Brain microvascular endothelial cell (primary cell): ENCODE measurements at regions not wholly inside any gene's neighbourhood (a gene's known extent, or its start where the extent isn't known, plus 50 kb on each side); places are given as distances from the start of the nearest gene placed in this dataset.

ENCODE experiments used
- DNase-seq: peaks from one replicate; pipeline ENCODE4 v3.0.0-alpha.2; 2020
- H3K27ac ChIP-seq: fragments of 250-450 bp; sonication (Bioruptor Pico); 2 replicates; pipeline ENCODE4 v1.5.1; 2020; ENCODE audit warnings: mild to moderate bottlenecking, moderate library complexity
- H3K27me3 ChIP-seq: fragments of 250-450 bp; sonication (Bioruptor Pico); replicated peaks from 2 replicates; pipeline ENCODE4 v1.5.1; 2020; ENCODE audit warnings: mild to moderate bottlenecking
- H3K36me3 ChIP-seq: fragments of 250-450 bp; sonication (Bioruptor Pico); replicated peaks from 2 replicates; pipeline ENCODE4 v1.5.1; 2020; ENCODE audit warnings: mild to moderate bottlenecking
- H3K4me3 ChIP-seq: 2 replicates; pipeline ENCODE4 v1.5.1; 2011; ENCODE audit warnings: low read depth, mild to moderate bottlenecking, control low read depth, low read length, moderate library complexity
- CTCF ChIP-seq: IDR thresholded peaks from 2 replicates; pipeline ENCODE4 v1.5.1; 2011; ENCODE audit warnings: low read depth, mild to moderate bottlenecking, moderate library complexity, low read length, control low read depth, inconsistent platforms; ENCODE audit errors: missing control alignments
- in situ Hi-C: cut with HindIII; loops from 2 replicates; pipeline ENCODE4 v1.10.0; 2017; ENCODE audit warnings: low sequenced_read_pairs, low pct_ligation_motif_present

GRCh38 chr2:193627187-193627926, 1432.6 kb upstream of the TMEFF2 start:
- Histone ChIP-seq H3K27me3 (no peaks in the 10 kb centered on the region), H3K36me3 (no peaks in the 10 kb centered on the region), H3K27ac (no peak overlapping the region), H3K4me3 (no peak overlapping the region)
- in situ Hi-C loops = no loop called here
- no peak for TF ChIP-seq CTCF
- DNase-seq = no peak

- Histone ChIP-seq H3K4me3 (no peak overlapping the region), H3K27ac (no peak overlapping the region), H3K27me3 (no peaks in the 10 kb centered on the region), H3K36me3 (no peaks in the 10 kb centered on the region)
- in situ Hi-C loops = no loop called here
- no peak for TF ChIP-seq CTCF
- DNase-seq = no peak
Observed at GRCh38 chr2:193608451-193608850, 1413.7 kb upstream of the TMEFF2 start.

- Histone ChIP-seq H3K4me3 (no peak overlapping the region), H3K36me3 (no peaks in the 10 kb centered on the region), H3K27ac (no peak overlapping the region), H3K27me3 (no peaks in the 10 kb centered on the region)
- no peak for TF ChIP-seq CTCF
- DNase-seq = no peak
- in situ Hi-C loops = no loop called here
Observed at GRCh38 chr2:193590831-193591230, 1396.1 kb upstream of the TMEFF2 start.

GRCh38 chr2:193584522-193584938, 1389.8 kb upstream of the TMEFF2 start:
- H3K27ac ChIP-seq = no peak overlapping the region
- DNase-seq = peak; percentile 11
- TF ChIP-seq CTCF = peak; percentile 72
- in situ Hi-C loops = no loop called here
- H3K27me3 ChIP-seq = no peaks in the 10 kb centered on the region
- H3K36me3 ChIP-seq = no peaks in the 10 kb centered on the region
- no peak overlapping the region for H3K4me3 ChIP-seq

GRCh38 chr2:193583638-193584400, 1389.1 kb upstream of the TMEFF2 start:
- no peak for DNase-seq
- TF ChIP-seq CTCF = peak; percentile 64
- Histone ChIP-seq H3K27ac (no peak overlapping the region), H3K27me3 (no peaks in the 10 kb centered on the region), H3K36me3 (no peaks in the 10 kb centered on the region), H3K4me3 (no peak overlapping the region)
- in situ Hi-C loops = no loop called here
